GM18909 (cell line): ENCODE measurements at regions not wholly inside any gene's neighbourhood (a gene's known extent, or its start where the extent isn't known, plus 50 kb on each side); places are given as distances from the start of the nearest gene placed in this dataset.

Experiments used
- ATAC-seq: cut with Tn5 transposase; IDR thresholded peaks from one replicate; pipeline ENCODE4 v1.9.1; 2021; ENCODE audit warnings: mild to moderate bottlenecking; ENCODE audit not compliant: unreplicated experiment, poor library complexity

- ATAC-seq, result no peak
These were observed 67.8 kb upstream of the ITGA11 start for GRCh38 chr15:68499620-68500312.

DNA sequence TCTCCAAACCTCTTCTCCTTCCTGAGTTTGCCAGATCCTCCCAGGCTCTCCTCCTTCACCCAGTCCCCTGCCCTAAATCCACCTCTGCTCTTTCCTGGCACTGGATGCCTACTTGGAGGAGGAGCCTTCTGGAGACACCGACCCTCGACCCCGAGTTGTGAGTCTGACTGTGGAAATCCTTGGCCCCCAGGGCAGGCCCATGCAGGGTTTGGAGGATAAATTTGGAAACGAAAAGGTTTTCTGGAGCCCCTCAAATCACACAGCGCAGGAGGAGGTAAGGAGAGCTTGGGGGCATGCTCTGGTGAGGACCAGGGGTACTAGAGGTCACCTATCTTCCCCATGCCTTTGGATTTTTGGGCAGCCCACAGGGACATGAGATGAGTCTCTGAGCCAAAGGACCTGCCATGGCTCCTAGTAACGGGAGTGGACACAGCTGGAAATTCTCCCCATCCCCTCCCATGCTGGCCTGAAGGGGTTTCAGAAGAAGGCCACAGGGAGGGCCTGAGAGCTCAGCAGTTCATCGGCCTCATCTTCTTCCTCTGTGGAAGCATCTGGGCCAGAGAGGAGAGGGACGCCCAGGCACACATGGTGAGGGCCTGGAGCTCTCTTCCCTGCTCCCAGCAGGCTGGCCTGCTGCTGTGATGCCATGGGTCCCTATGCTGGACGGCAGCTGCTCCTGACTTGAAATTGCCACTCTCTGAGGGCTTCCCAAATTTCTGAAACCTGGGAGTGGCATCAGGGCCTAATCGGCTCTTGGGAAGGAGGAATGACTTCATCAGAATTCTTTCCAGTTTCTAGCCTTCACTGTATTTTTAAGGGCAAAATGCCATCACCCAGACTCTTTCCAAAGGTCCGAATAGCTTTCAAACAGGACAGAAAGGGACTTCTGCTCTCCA is 68.6 kb upstream of the ITGA11 start:
- ATAC-seq, result no peak

DNA sequence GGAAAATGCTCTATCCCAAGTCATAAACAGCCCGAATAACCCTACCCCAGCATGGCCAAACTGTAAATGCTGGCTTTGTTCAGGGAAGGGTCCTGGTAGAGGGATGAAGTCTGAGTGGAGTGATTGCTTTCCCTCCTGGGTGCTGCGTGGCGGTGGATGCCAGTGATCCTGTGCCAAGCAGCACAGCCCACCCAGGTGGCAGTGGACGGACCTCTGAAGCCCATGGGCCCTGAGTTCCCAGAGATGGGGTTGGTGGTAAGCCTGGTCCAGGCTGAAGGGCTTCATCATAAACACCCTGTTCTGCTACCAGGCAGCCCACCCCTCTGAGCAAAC is 69.3 kb upstream of the ITGA11 start:
- no peak for ATAC-seq

DNA sequence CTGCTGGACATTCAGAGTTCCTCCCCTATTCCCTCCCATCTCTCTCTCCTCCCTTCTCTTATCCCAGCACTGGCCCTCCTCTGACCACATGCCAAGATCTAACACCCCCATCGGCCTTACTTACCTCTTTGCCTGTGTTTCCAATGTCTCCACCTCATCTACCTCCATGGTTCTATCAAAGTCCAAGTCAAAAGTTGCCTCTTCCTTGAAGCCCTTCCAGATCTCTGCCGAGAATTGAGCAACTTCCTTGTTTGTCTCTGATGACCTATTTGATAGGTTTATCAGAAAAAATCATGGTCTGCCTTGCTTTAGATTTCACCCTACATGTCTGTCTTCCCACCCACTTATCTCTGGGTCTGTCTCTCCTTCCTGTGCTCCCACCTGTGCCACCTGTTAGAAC is 69.7 kb upstream of the ITGA11 start:
- ATAC-seq, result no peak

GRCh38 chr15:68502398-68502901 is 70.5 kb upstream of the ITGA11 start:
- ATAC-seq, result no peak

DNA sequence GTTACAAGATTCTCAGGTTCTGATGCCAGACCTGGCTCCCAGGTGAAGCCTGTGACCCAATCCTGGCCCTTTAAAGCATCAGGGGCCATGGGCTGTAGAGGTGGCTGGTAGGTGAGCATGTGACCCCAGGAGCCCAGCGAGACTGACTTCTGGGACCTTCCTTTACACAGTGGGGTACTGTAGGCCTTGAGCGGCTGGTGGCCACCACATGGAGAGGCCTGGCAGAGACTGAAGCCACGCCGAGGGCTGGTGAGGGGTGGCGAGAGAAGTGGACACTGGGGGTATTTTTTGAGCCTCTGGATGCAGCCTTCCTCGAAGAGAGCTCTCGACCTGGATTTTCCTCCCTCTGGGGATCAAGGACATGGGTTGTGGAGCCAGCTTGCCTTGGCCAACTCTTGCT is 71.2 kb upstream of the ITGA11 start:
- no peak for ATAC-seq

DNA sequence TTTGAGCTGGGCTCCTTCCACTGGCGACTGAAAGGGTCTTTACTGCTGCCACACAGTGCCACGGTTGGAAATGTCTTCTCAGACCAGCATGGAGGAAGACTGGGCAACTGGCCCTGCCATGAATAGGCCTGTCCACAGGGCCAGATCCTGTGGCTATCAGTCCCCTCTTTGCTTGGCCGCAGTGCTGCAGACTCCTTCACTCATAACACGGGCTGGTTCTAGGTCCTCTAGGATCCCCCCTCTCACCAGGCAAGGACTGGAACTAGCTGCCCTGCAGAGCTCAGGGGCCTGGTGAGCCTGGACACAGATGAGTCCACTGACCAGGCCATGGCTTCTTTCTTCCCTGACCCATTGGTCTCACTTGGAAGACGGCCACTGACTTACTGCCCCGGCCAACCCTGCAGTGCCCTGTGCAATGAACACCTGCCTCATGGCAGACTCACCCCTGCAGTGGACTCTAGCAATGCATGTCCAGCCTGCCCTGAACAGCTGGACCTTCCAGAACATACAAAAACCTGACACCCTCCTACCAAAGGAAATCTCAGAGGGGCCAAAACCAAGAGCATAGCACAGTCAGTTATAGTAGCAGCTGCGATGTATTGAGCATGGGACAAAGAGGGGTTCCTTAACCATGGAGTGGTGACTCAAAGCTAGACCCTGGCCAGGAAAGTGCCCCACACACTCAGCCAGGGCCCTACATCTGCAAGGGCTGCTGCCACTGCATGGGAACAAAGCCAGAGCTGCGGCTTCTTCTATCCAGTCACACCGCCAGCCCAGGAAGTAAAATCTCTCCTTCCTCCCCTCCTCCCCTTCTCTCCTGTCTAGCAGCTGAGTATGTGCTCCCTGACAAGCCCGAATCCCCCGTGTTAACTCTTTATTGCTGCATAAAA is 72.1 kb upstream of the ITGA11 start:
- no peak for ATAC-seq

- ATAC-seq, result no peak
These were observed 72.8 kb upstream of the ITGA11 start for GRCh38 chr15:68504681-68505170.

DNA sequence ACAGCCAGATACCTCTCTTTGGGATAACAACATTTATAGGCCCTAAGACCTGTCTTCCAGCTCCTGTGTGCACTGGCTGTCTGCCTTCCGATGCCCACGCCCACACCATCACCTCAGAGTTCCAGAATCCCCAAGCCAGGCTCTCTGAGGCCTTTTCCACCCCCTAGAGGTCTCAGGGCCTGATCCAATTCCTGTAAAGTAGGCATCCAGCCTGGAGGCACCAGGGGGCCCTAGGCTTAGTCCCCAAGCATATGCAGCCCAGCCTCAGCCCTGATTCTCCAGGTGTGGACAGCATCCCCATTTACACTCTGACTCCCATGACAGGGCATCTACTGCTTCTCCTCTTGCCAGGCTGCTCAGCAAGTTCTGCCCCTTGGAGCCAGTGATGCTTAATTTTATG is 72.7 kb upstream of the CORO2B start:
- ATAC-seq, result no peak

- ATAC-seq, result no peak
These were observed 71.3 kb upstream of the CORO2B start for GRCh38 chr15:68507447-68507846.

DNA sequence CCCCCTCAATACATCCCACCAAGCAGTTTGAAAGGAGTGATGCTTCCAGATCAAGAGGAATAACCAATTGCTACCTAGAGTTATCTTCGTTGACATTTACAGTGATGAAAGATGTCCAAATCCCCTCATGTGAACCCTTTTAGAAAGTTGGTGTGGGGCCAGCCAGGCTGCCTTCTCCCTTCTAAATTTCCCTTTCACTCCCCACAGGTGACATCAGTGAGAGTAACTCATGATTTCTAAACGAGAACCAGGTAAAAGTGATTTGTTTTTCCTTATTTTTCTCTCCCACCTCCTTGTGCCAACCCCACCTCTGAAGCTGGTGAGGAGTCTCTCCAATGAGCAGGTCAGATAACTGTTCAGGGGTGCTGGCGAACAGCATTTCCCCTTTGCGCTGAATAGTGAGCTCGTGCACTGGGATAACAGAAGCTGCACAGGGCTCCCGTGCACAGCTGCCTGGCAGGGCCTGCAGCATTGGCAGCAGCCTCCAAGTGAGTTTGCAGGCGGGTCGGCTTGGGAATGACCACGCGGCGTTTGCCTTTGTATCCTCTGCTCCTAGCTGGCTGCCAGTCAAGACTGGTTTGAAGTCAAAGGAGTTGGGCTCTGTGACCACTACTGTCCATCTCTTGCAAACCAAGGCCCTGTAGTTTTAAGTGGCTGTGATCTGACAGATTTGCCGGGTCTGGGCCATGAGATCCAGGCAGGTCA is 70.2 kb upstream of the CORO2B start:
- ATAC-seq, result no peak

GRCh38 chr15:68510558-68510957 is 68.2 kb upstream of the CORO2B start:
- ATAC-seq, result no peak

DNA sequence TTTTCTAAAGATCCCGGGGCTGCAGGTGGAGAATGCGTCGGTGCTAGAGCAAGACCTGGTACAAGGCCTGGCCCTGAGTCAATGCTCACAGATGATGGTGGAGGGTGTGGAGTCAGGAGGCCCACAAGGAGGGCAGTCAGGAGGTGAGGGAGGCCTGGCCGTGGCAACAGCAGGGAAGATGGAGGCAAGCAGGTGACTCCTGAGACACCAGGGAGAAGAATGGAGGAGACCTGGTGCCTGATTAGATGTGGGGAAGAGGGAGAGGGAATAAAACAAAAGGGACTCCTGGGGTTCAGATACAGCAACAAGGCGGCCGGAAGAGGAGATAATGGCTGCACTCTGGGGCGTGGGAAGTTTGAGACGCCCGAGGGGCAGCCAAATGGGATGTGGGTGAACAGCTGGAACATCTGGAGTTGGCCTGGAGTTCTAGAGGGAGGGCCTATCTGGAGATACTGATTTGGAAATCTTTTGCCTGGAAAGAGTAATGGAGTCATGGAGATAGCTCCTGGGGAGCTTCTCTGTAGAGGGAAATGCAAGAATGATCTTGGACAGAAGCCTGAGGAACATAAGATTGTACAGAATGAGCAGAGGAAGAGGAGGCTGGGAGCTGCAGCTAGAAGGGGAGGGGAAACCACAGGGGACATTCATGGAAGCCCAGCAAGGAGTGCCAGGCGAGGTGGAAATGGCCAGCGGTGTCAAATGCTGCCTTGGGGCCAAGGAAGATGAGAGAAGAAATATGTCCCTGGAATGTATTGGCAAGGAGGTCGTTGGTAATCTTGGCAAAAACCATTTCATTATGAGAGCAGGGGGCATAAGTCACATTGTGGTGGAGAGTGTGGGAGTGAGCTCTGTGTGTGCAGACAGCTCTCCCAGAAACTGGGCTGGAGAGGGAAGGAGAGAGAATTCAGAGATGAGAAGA is 67.5 kb upstream of the CORO2B start:
- ATAC-seq, result no peak

GRCh38 chr15:68512052-68512451 is 66.7 kb upstream of the CORO2B start:
- ATAC-seq, result no peak

DNA sequence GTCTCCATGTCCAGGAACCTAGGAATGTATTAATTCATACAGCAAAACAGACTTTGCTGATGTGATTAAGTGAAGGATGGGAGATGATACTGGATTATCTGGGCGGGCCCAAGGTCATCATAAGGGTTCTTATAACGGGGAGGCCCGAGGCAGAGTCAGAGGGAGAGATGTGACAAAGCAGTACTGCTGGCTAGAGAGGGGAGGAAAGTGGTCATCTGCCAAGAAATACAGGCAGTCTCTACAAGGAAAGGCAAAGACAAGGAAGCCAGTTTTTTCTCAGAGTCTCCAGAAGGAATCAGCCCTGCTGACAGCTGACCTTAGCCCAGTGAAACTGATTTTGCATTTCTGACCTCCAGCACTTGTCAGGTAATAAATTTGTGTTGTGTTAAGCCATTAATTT is 66.2 kb upstream of the CORO2B start:
- no peak for ATAC-seq

DNA sequence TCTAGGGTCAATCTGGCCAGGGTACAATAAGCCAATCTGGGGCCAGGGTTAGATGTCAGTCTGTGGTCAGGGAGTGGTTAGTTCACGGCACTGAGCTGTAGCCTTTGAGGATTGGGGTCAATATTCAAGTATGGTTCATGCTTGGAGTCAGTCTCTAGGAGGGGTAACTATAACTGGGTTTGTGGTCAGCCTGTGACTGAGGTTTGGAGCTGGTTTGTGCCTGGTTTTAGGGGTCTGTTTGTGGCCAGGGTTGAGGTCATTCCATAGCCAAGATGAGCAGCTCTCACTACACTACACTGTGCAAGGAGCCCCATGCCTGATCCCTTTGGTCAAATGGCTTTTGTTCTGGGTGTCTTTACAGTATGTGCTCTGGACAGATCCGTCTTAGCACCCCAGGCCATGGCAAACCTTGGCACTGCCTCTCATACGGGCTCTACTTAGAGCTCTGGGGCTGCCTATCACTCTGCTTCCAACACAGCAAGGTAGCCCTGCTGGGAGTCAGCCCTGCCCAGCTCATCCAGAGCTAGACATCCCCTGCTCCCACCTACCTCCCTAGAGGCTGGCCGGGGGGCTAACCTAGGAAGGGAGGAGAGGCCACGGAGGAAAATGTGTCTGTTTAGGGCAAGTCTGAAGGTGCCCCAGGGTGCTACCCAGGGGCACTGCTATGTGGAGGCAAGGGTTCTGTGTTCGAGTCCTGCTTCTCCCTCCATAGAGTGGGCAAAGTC is 63.3 kb upstream of the CORO2B start:
- ATAC-seq, result no peak

- no peak for ATAC-seq
These were observed 61.5 kb upstream of the CORO2B start for GRCh38 chr15:68517285-68517761.

- ATAC-seq, result no peak
These were observed 60.7 kb upstream of the CORO2B start for GRCh38 chr15:68518046-68518445.
